Superior temporal gyrus (tissue), 1 donor: ENCODE measurements at regions not wholly inside any gene's neighbourhood (a gene's known extent, or its start where the extent isn't known, plus 50 kb on each side); places are given as distances from the start of the nearest gene placed in this dataset.

Experiments used
- DNase-seq: peaks from one replicate; pipeline ENCODE4 v3.0.0-alpha.2; 2016; ENCODE audit errors: extremely low spot score

DNA sequence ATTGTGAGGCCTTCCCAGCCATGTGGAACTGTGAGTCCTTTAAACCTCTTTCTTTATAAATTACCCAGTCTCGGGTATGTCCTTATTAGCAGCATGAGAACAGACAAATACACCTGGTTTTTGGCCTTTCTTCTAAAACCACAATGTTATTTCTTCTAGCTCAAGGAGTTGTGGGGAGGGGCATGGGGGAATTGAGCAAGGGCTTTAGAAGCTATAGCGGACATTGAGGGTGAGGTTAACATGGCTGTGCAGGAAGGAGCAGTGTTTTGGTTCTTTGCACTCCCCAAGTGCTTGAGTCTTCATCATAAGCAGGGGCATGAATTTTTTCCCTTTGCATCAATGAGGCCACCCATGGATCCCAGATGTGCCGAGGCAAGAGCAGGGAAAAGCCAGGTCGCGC lies 86.8 kb downstream of the SPRING1 start:
- no peak for DNase-seq

DNA sequence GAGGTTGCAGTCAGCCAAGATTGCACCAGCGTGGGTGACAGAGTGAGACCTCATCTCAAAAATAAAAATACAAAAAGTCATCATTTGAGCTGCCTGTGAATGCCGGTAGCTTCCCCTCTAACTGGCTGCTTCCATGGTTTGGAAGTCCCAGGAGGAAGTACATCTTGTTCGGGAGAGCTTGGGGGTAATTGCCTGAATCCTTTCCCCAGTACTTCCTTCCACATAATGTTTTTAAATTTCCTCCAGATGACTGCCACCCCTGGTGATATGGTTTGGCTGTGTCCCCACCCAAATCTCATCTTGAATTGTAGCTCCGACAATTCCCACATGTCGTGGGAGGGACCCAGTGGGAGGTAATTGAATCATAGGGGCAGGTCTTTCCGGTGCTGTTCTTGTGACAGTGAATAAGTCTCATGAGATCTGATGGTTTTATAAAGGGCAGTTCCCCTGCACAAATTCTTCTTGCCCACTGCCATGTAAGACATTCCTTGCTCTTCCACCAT lies 87.2 kb downstream of the SPRING1 start:
- no peak for DNase-seq

DNA sequence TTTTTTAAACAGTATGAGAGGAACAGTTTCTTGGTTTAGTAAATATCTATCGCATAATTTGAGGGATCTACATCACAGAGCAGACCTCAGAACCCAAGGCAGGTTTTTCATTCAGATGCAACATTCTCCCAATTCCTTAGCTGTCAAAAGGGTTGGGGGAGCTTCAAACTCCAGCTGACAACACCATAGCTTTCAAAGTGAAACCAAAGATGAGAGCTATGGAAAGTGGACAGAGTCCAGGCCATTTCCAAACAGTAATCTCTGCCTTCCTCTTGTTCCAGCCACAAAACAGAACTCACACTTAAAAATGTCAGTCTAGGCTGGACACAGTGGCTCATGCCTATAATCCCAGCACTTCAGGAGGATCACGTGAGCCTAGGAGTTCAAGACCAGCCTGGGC lies 87.8 kb downstream of the SPRING1 start:
- no peak for DNase-seq

DNA sequence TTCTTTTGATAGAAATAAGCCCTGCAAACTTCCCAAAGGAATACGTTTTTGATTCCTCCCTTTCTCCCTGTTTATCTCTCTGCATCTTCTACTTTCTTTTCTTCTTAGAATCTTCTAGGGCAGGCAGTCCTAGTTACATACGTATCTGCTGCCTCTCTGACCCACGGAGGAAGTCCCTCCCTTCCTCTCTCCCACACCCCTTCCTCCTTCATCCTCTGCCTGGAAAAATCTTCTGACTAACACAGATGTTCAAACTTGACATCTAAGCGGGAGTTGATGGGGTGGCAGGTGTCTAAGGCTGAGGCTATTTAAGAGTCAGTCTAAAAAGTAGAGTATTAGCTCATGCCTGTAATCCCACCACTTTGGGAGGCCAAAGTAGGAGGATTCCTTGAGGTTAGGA lies 88.6 kb downstream of the MAP1LC3B2 start:
- no peak for DNase-seq

DNA sequence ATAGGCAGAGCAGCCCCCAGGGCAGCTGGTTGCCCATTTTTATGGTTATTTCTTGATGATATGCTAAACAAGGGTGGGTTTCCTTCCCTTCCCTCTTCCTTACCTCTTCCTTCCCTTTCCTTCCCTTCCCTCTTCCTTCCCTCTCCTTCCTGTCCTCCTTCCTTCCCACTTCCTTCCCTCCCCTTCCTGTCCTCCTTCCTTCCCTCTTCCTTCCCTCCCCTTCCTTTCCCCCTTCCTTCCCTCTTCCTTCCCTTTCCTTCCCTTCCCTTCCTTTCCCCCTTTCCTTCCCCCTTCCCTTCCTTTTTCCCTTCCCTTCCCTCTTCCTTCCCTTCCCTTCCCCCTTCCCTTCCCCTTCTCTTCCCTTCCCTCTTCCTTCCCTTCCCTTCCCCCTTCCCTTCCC lies 87.7 kb downstream of the MAP1LC3B2 start:
- DNase-seq: no peak

DNA sequence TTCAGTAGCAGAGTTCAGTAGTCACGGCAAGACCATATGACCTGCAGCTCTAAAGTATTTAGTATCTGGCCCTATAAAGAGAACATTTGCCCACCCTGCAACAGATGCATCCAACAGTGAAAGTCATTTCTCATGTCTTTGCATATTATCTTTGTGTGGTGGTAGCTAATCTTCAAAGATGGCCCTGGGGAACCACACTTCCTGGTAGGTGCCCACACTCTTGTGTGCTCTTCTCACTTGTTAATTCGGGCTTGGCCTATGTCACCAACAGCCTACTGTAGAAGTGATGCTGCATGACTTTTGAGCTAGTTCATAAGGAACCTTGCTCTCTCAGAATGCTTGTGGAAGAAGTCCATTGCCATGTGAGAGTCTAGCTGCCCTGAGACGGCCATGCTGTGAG lies 85.6 kb downstream of the MAP1LC3B2 start:
- DNase-seq: no peak

DNA sequence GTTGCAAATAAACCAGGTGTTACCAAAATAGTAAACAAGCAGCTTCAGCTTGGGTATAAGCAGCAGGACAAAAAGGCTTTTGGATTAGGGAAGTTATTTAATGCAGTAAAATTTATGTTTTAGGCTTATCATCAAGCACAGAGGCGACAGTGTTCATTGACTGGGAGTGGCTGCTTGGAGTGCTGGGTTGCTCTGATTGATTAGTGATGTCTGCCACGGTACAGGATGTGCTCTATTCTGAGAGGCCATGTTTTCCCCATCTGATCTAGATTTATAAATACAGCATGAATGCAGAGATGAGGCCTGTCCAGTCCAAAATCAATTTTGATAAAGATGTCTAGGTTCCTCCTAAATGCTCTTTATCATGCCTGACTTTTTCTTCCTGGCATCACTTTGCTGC lies 83.5 kb downstream of the MAP1LC3B2 start:
- DNase-seq: no peak

DNA sequence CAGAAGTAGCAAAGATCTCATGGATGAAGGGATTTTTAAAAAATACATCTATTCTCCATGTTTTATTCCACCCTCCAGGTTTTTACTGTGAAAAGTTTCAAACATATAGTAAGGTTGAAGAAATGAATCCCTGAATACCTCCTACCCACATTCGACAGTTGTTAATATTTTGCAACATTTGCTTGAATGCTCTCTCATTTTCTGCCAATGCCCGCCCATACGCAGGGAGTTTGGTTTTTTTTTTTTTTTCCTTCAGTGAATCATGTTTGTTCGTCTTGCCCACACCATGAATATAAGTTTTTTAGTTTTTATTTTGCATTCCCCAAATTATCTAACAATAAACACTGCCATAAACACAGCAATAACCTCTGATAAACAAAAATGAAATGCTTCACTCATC lies 82.9 kb downstream of the MAP1LC3B2 start:
- no peak for DNase-seq

DNA sequence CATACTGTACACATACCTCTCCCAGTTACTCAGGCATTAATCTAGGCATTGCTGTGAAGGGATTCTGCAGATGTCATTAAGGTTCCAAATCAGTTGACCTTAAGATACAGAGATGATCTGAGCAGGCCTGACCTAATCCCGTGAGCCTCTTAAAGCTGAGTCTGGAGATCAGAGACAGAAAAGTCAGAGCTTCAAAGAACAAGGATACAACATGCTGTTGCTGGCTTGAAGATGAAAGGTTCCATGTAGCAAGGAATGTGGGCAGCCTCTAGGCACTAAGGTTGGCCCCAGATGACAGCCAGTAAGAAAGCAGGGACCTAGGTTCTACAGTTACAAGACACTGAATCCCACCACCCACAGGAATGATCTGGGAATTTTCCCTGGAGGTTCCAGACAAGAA lies 81.1 kb downstream of the MAP1LC3B2 start:
- DNase-seq: no peak

DNA sequence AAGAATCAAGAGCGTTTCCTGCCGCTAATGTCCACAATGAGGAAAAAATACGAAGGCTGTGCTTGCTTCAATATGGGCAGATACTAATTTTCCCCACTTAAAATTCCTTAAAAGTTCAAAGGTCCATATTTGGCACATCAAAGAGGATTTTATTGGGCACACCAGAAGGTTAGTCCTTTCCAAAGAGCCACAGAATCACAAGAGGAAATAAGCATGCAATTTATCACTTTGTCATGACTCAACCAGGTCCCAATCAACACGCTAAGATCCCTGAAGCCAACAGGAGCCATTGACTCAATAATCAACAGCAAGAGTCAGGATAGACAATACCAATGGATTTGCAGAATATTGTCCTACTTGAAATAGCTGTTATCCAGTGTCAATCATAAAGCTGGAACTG lies 80.6 kb downstream of the MAP1LC3B2 start:
- DNase-seq: no peak

DNA sequence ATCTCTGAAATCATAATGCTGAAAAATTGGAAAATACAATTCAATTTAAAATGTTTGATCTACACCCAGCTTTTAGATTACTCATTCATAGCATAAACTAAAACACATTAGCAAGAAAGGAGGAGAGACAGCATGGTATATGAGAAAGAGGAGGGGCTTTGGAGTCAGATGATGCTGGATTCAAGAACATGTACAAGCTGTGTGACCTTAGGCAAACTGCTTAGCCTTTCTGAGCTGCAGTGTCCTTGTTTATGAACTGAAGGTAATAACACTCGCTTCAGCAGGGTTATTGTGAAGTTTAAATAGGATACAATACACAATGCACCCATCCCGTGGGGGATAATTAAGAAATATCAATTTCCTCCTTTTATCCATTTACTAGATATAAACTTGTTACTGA lies 79.2 kb downstream of the MAP1LC3B2 start:
- DNase-seq: no peak

DNA sequence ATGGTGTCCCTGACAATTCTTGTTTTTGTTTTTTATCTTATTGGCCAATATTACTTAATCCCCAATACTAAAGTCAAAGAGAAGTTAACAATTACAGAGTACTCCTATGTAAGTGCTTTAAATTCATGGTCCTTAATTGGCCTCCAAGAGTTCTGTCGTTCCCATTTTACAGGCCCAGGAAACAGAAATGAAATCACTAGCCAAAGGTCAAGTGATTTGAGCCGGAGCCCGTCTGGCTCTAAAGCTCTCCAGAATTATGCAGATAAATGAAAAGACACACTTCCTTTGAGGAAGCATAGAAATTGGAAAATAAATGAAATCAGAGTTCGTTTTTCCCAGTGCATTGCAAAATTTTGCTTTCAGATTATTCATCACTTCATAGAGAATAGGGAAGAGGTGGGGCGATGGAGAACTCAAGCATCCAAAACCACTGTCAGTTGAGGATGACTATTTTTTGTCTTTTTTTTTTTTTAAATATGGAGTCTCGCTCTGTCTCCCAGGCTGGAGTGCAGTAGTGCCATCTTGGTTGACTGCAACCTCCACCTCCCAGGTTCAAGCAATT lies 78.5 kb downstream of the MAP1LC3B2 start:
- DNase-seq: no peak

DNA sequence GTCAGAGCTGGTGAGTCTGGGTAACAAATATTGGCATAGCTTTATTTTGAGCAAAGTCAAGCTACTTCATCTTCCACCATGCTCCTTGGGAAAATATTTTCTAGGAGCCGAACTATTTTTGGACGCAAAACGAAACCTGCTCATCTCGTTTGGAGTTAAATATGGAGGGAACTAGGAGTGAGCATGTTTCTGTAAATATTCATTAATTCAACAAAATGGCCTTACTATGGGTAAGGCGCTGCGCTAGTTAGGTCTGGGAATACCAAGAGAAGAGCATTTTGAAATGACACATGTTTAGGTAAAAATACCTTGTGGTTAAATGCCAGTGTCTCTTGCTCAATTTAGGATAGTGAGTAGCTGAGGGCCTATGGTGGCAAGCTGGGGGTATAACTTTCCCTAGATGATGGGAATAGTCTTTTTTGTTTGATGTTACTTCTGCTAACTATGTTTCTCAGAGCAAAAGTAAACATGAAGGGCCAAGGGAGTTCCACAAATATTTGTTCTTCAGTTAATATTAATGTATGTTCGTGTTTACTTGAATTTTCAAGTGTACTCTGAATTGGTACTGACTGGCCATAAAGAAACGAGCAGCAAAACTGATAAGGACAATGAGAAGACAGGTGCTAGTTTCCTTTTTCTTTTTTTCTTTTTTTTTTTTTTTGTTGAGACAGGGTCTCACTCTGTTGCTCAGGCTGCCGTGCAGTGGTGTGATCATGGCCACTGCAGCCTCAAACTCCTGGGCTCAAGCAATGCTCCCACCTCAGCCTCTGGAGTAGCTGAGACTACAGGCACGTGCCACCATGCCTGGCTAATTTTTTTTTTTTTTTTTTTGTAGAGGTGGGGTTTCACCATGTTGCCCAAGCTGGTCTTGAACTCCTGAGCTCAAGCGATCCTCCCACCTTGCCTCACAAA lies 77.7 kb downstream of the MAP1LC3B2 start:
- no peak for DNase-seq

DNA sequence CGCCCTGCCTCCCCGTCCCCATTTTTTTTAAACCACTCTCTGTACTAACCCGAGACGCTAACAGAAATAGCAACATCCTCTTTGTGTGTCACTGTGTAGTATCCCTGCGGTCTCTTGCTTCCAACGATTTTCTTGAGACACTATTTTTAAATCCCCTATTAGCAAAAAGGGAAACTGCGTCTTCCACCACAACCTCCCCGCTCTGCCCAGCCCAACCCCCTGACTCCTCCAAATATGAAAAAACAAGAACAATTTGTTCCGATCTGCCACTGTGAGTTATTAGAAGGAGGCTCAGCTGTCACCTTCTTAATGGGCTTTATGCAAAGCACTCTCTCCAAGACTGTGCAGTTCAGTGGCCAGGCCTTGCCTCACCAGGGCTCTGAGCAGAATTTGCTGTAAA lies 76.3 kb downstream of the MAP1LC3B2 start:
- no peak for DNase-seq

DNA sequence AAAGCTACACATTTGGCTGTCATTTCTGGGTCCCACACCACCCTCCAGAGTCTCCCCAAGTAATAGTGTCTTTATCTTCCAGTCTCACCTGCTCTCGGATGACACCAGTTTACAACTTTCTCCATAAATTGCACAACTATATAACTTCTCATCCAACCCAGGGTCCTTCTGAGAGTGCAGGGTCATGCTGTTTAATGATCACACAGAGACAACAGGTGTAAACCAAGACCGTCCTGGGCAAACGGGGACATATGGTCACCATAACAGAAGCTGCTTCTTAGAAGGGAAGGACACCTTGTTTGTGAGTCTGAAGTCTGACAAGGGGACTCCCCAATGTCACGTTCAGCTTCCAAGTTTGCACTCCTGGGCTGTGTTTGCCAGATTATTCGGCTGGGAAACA lies 74.3 kb downstream of the MAP1LC3B2 start:
- DNase-seq: no peak

DNA sequence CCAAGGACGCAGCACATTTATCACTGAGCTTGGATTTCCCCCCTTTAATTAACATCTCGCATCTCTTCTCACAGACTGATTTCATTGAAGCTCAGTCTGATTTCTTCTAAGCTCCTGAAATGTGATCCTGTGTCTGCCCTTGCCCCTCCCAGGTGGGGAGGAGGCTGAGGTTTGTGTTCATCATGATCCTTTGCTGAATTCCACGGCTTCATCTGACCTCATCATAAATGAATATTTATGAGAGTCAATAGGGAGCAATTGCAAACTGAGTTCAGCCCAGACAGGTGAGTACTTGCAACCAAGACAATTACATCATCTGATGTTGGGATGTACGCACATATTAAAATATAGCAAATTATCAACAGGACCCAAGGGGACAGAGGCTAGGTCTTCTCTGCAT lies 72.4 kb downstream of the MAP1LC3B2 start:
- no peak for DNase-seq

DNA sequence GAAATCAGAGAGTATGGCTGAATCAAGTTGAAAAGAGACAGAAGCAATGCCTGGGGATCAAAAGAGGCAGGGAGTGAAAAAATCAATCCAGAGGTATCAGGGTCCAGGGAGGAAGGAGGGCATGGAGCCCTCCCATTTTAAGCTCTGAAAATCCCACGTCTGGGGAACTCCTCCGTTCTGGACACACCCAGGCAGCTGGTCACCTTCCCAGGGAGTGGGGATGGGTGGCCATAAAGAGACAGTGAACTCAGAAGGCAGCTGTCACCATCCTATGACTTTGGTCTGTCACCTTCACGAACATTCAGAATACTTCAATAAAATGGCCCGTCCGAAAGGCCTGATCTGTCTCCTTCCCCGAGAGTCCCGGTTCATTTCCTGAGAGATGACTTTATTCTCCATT lies 71.6 kb downstream of the MAP1LC3B2 start:
- DNase-seq: no peak

DNA sequence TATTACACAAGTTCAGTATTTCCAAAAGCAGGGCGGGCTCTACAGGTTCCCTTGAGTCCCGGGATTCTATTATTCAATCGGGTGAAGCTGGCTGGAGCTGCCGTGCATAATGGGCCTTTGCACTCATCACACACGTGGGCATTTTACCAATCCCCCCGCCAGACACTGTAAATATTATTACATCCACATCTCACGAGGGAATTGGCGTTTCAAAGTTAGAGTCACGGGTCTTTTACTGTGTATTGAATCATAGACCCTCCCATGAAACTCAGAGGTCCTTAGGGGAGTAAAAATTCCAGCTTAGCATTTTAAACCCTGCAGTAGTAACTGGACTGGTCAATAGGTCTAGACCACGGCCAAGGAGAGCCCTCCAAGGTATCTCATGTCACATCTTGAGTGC lies 70.3 kb downstream of the MAP1LC3B2 start:
- DNase-seq: no peak

DNA sequence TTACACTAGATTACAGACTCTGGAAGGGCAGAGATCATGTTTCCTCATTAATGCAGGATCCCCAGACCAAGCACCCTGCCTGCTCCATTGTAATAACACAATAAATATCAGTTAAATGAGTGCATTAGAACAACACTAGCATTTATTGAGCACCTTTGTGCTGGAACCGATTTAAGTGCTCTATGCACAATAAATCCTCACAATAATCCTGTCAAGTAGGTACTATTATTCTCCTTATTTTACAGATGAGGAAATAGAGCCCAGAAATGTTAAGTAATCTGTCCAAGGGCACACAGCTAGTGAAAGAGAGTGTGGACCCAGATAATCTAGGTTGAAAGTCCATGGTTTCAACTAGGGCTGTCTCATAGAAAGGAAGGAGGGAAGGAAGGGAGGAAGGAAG lies 69.8 kb downstream of the MAP1LC3B2 start:
- DNase-seq: no peak

DNA sequence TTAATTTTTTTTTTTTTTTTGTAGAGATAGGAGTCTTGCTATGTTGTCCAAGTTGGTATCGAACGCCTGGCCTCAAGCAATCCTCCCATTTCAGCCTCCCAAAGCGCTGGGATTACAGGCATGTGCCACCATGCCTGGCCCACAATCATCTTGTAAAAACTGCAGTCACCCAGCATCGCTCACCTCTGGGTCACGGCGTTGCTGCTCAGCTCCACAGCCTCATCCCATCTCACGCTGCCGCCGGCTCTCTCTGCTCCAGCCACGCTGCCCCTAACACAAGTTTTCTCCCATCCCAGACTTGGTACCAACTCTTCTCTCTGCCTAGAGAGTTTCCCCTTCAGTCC lies 69.2 kb downstream of the MAP1LC3B2 start:
- no peak for DNase-seq
